ENCODE measurements at regions not wholly inside any gene's neighbourhood (a gene's known extent, or its start where the extent isn't known, plus 50 kb on each side); places are given as distances from the start of the nearest gene placed in this dataset.

DNA sequence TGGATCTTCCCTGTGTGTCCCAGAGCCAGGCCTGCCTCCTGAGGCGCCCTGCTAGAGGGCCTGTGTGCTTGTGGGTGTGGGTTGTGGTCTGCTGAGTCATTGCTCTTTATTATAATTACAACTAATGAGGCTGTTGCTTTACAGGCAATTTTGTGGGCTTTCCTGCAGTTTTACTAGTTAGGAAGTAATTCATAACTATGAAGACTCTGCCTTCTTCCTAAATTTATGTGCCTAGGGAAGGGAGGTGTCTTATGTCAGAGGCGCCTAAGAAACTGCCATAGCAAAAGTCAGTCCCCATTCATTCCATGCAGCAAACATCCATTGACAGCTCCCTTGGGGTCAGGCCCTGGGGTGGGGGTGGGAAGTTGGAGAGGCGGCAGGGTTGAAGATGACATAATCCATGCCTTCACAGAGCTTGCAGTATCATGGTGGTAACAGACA, 359.2 kb downstream of the IDS start:
- H3K4me3 ChIP-seq (ENCODE audit: low read depth, low read length), result no peak overlapping the region
- TF ChIP-seq, protein P1, sequence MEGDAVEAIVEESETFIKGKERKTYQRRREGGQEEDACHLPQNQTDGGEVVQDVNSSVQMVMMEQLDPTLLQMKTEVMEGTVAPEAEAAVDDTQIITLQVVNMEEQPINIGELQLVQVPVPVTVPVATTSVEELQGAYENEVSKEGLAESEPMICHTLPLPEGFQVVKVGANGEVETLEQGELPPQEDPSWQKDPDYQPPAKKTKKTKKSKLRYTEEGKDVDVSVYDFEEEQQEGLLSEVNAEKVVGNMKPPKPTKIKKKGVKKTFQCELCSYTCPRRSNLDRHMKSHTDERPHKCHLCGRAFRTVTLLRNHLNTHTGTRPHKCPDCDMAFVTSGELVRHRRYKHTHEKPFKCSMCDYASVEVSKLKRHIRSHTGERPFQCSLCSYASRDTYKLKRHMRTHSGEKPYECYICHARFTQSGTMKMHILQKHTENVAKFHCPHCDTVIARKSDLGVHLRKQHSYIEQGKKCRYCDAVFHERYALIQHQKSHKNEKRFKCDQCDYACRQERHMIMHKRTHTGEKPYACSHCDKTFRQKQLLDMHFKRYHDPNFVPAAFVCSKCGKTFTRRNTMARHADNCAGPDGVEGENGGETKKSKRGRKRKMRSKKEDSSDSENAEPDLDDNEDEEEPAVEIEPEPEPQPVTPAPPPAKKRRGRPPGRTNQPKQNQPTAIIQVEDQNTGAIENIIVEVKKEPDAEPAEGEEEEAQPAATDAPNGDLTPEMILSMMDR (IDR thresholded peaks at IDR 0.05; ENCODE audit: borderline replicate concordance, insufficient read depth, low read depth, low read length), result no peak

DNA sequence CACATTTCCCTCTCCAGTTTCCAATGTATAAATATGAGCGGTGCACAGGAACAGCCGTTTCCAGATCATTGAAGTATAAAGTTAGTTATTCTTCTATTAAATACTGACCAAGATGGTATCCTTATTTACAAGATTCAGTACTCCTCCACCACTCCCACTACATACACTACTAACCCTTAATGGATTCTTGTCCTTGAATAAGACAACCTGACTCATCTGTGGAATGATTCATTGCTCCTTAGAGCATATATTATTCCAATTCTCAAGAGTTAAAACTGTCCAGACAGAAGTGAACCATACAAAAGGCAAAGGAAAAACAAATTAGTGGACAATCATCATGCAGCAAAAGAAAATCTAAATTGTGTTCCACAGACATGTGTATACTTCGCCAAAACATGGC, 373.3 kb downstream of the IDS start:
- H3K4me3 ChIP-seq (ENCODE audit: low read depth, low read length), result no peak overlapping the region
- TF ChIP-seq, protein P1 (IDR thresholded peaks at IDR 0.05; ENCODE audit: borderline replicate concordance, insufficient read depth, low read depth, low read length), result no peak

DNA sequence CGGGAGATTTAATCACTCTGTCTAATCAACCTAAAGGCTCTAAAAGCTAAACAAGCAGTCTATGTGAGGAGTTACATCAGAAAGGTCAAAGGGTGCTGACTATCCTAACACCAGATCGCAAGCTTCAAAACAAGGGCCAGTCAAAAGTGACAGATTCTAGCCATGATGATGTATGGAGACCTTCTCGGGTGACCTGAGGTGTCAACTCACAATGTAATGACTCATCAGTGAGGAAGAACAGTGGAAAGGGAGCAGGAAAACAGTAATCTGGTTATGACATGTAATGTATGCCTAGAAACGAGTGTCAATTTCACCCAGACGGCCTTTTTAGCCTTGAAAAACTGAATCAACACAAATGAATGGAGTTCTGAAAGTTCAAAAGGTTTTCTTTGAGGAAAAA, 375.3 kb downstream of the IDS start:
- no peak overlapping the region for H3K4me3 ChIP-seq (ENCODE audit: low read depth, low read length)
- TF ChIP-seq, protein P1 (IDR thresholded peaks at IDR 0.05; ENCODE audit: borderline replicate concordance, insufficient read depth, low read depth, low read length), result no peak

DNA sequence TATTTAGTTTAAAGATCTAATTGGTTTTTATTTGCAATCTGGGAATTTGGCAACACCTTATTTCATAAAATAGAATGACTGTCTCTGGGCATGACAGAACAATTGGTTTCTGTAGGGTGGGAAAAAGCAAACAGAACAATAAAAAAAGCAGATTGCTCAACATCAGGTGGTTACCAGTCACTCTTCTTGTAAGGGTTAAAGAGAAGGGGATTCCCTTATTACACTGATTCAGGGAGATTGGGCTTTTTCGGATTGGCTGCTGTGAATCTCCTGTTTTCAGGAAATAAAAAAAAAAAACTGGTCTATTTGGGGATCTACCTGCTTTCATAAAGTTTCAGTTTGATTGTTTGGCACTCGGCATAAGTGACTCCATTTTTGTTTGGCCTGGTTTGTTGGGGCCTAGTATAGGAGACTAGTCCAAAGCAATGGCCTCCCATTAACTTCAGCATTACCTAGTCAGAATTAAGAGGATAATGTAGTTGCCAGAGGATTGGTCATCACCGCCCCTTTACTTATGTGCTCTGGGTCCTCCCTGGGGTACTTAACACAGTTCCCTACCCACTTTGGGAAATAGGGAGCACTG, 380.5 kb downstream of the IDS start:
- H3K4me3 ChIP-seq (ENCODE audit: low read depth, low read length), result no peak overlapping the region
- TF ChIP-seq, protein P1 (IDR thresholded peaks at IDR 0.05; ENCODE audit: borderline replicate concordance, insufficient read depth, low read depth, low read length), result no peak

DNA sequence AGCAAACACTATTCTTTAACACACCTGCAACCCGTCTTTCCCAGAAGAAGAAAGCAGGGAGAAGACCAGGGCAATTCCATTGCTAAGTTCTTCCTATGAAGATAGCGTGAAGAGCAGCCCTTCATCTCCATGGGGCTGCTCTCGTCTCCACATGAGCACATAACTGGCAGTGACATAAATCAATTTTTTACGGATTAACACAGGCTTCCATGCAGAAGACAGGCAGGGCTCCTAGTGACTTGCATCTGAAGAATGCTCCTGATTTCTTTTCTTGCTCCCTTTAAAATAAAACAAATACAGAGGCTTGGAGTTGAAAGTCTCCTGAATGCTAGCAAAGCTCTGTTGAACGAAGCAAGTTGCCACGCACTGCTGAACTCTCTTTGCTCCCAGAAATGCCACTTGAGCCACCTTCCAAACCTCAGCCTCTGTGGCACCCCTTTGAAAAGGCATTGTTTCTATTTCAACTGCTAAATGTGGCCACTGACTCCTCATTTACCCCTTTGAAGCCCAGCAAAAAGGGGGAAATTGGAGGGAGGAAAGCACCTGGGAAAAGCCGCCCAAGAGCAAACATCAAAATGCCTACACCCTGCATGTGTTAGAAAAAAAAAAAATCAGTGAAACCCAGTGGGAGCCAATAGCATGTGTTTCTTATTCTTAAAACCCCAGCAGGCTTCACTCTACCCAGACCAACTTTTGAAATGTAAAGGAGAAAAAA, 383.7 kb downstream of the IDS start:
- TF ChIP-seq, protein P1 (IDR thresholded peaks at IDR 0.05; ENCODE audit: borderline replicate concordance, insufficient read depth, low read depth, low read length), result no peak
- H3K4me3 ChIP-seq (ENCODE audit: low read depth, low read length), result no peak overlapping the region

DNA sequence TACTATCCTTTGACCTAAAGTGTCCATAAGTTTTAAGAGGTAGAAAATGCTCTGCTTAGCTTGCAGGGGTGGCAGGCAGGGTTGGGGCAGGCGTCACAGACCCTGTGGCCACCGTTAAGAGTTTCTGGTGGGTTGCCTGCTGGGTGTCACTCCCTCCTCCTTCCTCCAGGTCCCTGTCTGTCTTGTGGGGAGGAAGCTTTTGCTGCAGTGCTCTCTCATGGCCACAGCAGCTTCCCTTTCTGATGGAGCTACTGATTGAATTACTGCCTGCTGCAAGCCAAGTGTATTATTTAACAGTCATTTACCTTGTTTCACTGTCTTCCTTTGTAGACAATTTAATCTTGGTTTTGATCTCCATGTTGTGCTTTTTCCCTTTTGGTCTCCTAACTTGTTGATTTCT, 384.6 kb downstream of the IDS start:
- TF ChIP-seq, protein P1 (IDR thresholded peaks at IDR 0.05; ENCODE audit: borderline replicate concordance, insufficient read depth, low read depth, low read length), result no peak
- no peak overlapping the region for H3K4me3 ChIP-seq (ENCODE audit: low read depth, low read length)

DNA sequence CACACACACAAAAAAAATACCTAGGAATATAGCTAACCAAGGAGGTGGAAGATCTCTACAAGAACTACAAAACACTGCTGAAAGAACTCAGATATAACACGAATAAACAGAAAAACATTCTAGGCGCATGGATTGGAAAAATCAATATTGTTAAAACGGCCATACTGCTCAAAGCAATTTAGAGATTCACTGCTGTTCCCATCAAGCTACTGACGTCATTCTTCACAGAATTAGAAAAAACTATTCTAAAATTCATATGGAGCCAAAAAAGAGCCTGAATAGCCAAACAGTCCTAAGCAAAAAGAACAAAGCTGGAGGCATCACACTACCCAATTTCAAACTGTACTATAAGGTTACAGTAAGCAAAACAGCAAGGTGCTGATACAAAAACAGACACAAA, 390.2 kb downstream of the IDS start:
- no peak overlapping the region for H3K4me3 ChIP-seq (ENCODE audit: low read depth, low read length)
- TF ChIP-seq, protein P1 (IDR thresholded peaks at IDR 0.05; ENCODE audit: borderline replicate concordance, insufficient read depth, low read depth, low read length), result no peak

Measured in GM12875 (cell line).